ENCODE measurements at regions not wholly inside any gene's neighbourhood (a gene's known extent, or its start where the extent isn't known, plus 50 kb on each side); places are given as distances from the start of the nearest gene placed in this dataset.

DNA sequence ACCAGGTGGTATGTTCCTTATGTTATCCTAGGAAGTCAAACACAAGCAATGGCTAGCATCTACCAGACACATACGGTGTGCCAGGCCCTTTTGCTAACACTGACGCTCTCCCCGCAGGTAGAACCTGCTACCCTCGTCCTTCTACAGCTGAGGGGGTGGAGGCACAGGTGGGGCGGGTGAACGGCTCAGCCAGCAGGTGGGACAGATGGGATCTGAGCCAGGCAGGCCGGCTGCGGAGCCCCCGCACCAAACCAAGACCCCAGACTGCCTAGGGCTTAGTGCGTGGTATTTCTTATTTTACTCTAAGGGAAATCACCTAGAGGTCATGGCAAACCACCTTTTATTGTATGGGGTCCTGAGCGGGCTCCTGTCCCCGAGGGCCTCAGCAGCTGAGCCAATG, 53.9 kb upstream of the PCSK6 start:
- Histone ChIP-seq H3K9me3 (peaks cover 0 to 4% (median 0%) of the 10 kb centered on the region in 3 donors), H3K27ac (no peak overlapping the region), H3K27me3 (peaks cover 15% of the 10 kb centered on the region), H3K36me3 (no peaks in the 10 kb centered on the region), H3K4me1 (no peaks in the 10 kb centered on the region), H3K4me3 (no peak overlapping the region)
- no peak for ATAC-seq
- TF ChIP-seq POLR2AphosphoS5 (IDR thresholded peaks at IDR 0.05) (no peak), POLR2A (IDR thresholded peaks at IDR 0.05) (no peak), EP300 (IDR thresholded peaks at IDR 0.05) (no peak)
- TF ChIP-seq, protein P1, sequence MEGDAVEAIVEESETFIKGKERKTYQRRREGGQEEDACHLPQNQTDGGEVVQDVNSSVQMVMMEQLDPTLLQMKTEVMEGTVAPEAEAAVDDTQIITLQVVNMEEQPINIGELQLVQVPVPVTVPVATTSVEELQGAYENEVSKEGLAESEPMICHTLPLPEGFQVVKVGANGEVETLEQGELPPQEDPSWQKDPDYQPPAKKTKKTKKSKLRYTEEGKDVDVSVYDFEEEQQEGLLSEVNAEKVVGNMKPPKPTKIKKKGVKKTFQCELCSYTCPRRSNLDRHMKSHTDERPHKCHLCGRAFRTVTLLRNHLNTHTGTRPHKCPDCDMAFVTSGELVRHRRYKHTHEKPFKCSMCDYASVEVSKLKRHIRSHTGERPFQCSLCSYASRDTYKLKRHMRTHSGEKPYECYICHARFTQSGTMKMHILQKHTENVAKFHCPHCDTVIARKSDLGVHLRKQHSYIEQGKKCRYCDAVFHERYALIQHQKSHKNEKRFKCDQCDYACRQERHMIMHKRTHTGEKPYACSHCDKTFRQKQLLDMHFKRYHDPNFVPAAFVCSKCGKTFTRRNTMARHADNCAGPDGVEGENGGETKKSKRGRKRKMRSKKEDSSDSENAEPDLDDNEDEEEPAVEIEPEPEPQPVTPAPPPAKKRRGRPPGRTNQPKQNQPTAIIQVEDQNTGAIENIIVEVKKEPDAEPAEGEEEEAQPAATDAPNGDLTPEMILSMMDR (IDR thresholded peaks at IDR 0.05): no peak
- 80% methylated on average over 1 of the region's 12 CpGs; no CpG with 5 or more reads in 1 of the 2 donors for WGBS, 2 donors (ENCODE audit: low coverage in 1 of 2)

DNA sequence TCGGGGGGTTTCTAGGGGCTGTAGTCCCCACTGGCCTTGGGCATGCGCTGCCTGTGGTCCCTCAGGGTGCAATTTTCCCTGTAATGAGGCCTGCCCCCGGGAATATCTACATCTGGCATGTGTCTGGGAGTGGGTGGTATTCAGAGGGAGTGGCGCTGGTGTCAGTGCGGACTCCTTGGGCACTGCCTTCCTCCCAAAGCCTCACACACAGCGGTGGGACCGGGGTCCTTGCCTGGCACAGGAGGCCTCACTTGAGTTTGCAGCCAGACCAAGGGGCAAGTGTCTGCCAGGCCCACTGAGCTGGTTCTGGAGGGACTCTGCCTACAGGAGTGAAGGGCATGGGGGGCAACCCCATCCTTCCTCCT, 53.5 kb upstream of the PCSK6 start:
- no peak overlapping the region for H3K4me3 ChIP-seq
- WGBS, 2 donors (ENCODE audit: low coverage in 1 of 2): no CpG with 5 or more reads among the region's 7 CpGs
- ATAC-seq: no peak
- no peaks in the 10 kb centered on the region for H3K4me1 ChIP-seq
- H3K27me3 ChIP-seq: peaks cover 15% of the 10 kb centered on the region
- no peaks in the 10 kb centered on the region for H3K36me3 ChIP-seq
- TF ChIP-seq POLR2A (IDR thresholded peaks at IDR 0.05) (no peak), POLR2AphosphoS5 (IDR thresholded peaks at IDR 0.05) (no peak), EP300 (IDR thresholded peaks at IDR 0.05) (no peak)
- TF ChIP-seq, protein P1 (IDR thresholded peaks at IDR 0.05): no peak
- no peak overlapping the region for H3K27ac ChIP-seq
- peaks cover 0 to 4% (median 0%) of the 10 kb centered on the region in 3 donors for H3K9me3 ChIP-seq

DNA sequence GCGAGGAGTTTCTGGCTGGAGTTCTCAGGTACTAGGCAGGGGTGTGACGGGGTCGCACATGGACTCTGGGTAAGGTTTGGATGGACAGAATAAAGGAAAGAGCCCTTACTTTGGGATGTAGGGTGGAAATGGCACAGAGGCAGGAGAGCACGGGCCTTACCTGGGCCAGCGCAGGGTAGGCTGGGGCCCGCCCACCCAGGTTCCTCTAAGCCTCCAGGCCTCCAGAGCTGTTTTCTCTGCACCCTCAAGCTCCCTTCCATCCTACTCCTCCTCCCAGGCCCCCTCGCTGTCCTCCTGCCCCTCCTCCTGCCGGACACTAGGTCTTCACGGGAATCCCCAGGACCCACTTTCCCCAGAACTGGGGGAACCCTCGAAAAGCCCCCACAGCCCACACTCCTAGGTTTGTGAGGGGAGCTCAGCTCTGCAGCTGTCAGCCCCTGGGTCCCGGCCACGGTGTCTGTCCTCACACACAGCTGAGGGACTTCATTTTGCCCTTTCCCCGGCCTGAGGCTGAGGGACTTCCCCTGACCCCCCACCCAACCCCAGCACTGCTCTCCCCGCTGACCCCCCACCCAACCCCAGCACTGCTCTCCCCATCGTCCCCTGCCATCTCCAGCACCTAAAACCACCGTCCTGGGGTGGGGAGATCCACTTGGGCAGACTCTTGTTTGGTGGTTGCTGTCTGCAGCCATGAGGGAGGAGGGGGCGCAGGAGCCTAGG, 53.0 kb upstream of the PCSK6 start:
- H3K27me3 ChIP-seq: peaks cover 15% of the 10 kb centered on the region
- no peaks in the 10 kb centered on the region for H3K36me3 ChIP-seq
- H3K9me3 ChIP-seq: peaks cover 0 to 4% (median 0%) of the 10 kb centered on the region in 3 donors
- no peak overlapping the region for H3K27ac ChIP-seq
- TF ChIP-seq POLR2AphosphoS5 (IDR thresholded peaks at IDR 0.05) (no peak), POLR2A (IDR thresholded peaks at IDR 0.05) (no peak), EP300 (IDR thresholded peaks at IDR 0.05) (no peak)
- TF ChIP-seq, protein P1 (IDR thresholded peaks at IDR 0.05): no peak
- no peaks in the 10 kb centered on the region for H3K4me1 ChIP-seq
- WGBS, 2 donors (ENCODE audit: low coverage in 1 of 2): 97 to 100% methylated on average over 1 to 5 of the region's 17 CpGs
- H3K4me3 ChIP-seq: no peak overlapping the region
- no peak for ATAC-seq

DNA sequence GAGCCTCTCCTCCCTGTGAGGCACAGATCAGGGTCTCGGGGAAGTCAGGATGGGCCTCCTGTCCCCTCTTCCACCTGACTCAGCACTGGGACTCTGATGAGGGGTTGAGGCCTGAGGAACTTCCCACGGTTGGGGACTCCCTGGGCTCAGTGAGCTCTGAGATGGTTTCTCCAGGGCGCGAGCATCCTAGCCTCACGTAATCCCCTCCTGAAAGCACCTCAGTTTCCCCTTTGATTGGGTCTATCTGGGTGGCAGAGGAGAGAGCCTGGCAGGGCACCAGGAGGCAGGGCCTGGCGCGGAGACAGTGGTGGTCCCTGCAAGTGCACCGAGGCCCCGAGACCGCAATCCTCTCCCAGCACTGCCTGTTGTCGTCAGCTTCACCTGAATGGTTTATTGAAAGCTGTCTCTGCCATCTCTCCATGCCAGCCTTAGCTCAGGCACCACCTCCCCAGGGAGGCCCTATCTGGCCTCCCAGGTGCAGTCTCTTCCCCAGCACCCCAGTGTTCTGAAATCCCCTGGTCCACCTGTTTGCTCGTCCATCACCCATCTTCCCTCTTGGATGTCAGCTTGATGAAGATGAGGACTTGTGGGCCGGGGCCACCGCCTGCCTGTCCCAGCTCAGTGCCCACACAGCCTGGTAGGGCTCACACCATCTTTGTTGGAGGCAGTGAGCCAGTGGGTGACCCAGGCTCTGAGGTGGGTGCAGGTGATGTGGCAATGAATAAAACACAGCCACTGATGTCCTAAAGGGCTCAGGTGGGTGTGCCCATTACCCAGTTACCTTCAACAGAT, 52.2 kb upstream of the PCSK6 start:
- WGBS, 2 donors (ENCODE audit: low coverage in 1 of 2): 87% methylated on average over 6 of the region's 14 CpGs; no CpG with 5 or more reads in 1 of the 2 donors
- H3K27me3 ChIP-seq: peaks cover 15% of the 10 kb centered on the region
- H3K27ac ChIP-seq: no peak overlapping the region
- H3K4me1 ChIP-seq: no peaks in the 10 kb centered on the region
- no peak for ATAC-seq
- no peak for TF ChIP-seq POLR2AphosphoS5 (IDR thresholded peaks at IDR 0.05)
- no peak for TF ChIP-seq POLR2A (IDR thresholded peaks at IDR 0.05)
- no peak for TF ChIP-seq EP300 (IDR thresholded peaks at IDR 0.05)
- TF ChIP-seq, protein P1 (IDR thresholded peaks at IDR 0.05): no peak
- H3K9me3 ChIP-seq: peaks cover 0 to 4% (median 0%) of the 10 kb centered on the region in 3 donors
- H3K36me3 ChIP-seq: no peaks in the 10 kb centered on the region
- H3K4me3 ChIP-seq: no peak overlapping the region
